Adrenal gland (tissue), 9 donors: ENCODE measurements at regions not wholly inside any gene's neighbourhood (a gene's known extent, or its start where the extent isn't known, plus 50 kb on each side); places are given as distances from the start of the nearest gene placed in this dataset.

Experiments
- DNase-seq, 7 donors: peaks; one replicate each; pipeline ENCODE4 v3.0.0-alpha.2; 2019 to 2020
- H3K27ac ChIP-seq, 5 donors: fragments of 200-600 bp; sonication (generic) in 4 of 5; 1 replicate in 3 of 5; 2 replicates in 2 of 5; pipeline versions ENCODE4 v1.5.1 to v1.8.0; 2016 to 2020; ENCODE audit warnings: mild to moderate bottlenecking in 1 of 5
- H3K27me3 ChIP-seq: fragments of 200-600 bp; 2 replicates; pipeline ENCODE4 v1.8.0; 2021
- H3K36me3 ChIP-seq, 2 donors: fragments of 200-600 bp; replicated peaks in 1 of 2; 1 replicate in 1 of 2; 2 replicates in 1 of 2; pipeline versions ENCODE4 v1.5.1 to v1.8.0; 2018 to 2022
- H3K4me1 ChIP-seq, 2 donors: fragments of 200-600 bp; replicated peaks in 1 of 2; 1 replicate in 1 of 2; 2 replicates in 1 of 2; pipeline versions ENCODE4 v1.5.1 to v1.8.0; 2018 to 2021
- H3K4me3 ChIP-seq, 4 donors: fragments of 200-600 bp; sonication (generic) in 3 of 4; one replicate each; pipeline ENCODE4 v1.5.1; 2016 to 2018
- H3K9me3 ChIP-seq, 3 donors: fragments of 200-600 bp; sonication (generic) in 1 of 3; replicated peaks in 1 of 3; 1 replicate in 2 of 3; 2 replicates in 1 of 3; pipeline versions ENCODE4 v1.5.1 to v1.8.0; 2016 to 2021
- POLR2A ChIP-seq, 2 donors: fragments of 450-650 bp; IDR thresholded peaks; one replicate each; pipeline ENCODE4 v1.6.1; 2017; ENCODE audit warnings: antibody characterized with exemption in 2 of 2, mild to moderate bottlenecking in 2 of 2, moderate library complexity in 1 of 2
- WGBS, 4 donors: extraction: QIAGEN DNeasy Blood & Tissue Kit in 2 of 4; methylation state at CpG; one replicate each; pipeline versions ENCODE4 v1.1.5 to v1.1.7; 2013 to 2017; 5-methylcytosine and 5-hydroxymethylcytosine counted together
- intact Hi-C, 2 donors: fragments of 100-400 bp; cut with DNase I; formaldehyde crosslinking; loops; one replicate each; pipeline versions ENCODE4 v1.14.1 to v1.15.0; 2022 to 2023
- TF ChIP-seq, protein P1 (sequence below), 6 experiments: fragments of 450-650 bp in 4 of 6; fragments of 200-600 bp in 2 of 6; sonication (generic) in 1 of 6; IDR thresholded peaks; 1 replicate in 5 of 6; 2 replicates in 1 of 6; pipeline versions ENCODE4 v1.5.1 to v1.8.0; 2016 to 2021; ENCODE audit warnings: antibody characterized with exemption in 6 of 6, mild to moderate bottlenecking in 2 of 6, moderate library complexity in 1 of 6
- donor health status: healthy with polysubstance abuse.
- donor health status: Bipolar disorder and iron deficiency.
- donor health status: DM: yes; HTN: yes; CAD: no.
- donor health status: DM: no; HTN: no; CAD: no.
- donor health status: DM: no; HTN: no; CAD: no.

DNA sequence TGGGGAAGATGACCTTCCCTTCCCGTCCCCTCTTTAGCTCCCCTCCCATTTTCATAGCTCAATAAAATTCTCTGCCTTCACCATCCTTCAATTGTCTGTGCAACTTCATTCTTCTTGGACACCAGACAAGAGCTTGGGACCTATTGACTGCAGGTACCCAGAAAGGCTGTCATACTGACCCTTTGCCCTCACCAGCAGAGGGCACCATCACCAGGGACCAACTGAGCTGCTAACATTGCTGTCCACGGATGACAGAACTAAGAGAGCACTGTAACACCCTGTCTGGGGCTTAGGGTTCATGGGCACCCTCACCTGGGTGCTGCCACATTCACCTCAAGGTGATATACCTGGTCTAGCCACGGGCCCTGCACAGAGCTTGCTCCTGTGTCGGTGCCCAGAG is 141.3 kb upstream of the VCX3B start:
- Histone ChIP-seq H3K27ac (no peak overlapping the region), H3K4me1 (no peaks in the 10 kb centered on the region), H3K9me3 (no peaks in the 10 kb centered on the region), H3K36me3 (no peaks in the 10 kb centered on the region), H3K27me3 (no peaks in the 10 kb centered on the region), H3K4me3 (no peak overlapping the region)
- intact Hi-C loops, result no loop called here
- no peak for DNase-seq
- TF ChIP-seq POLR2A (IDR thresholded peaks at IDR 0.05), result no peak
- TF ChIP-seq, protein P1, sequence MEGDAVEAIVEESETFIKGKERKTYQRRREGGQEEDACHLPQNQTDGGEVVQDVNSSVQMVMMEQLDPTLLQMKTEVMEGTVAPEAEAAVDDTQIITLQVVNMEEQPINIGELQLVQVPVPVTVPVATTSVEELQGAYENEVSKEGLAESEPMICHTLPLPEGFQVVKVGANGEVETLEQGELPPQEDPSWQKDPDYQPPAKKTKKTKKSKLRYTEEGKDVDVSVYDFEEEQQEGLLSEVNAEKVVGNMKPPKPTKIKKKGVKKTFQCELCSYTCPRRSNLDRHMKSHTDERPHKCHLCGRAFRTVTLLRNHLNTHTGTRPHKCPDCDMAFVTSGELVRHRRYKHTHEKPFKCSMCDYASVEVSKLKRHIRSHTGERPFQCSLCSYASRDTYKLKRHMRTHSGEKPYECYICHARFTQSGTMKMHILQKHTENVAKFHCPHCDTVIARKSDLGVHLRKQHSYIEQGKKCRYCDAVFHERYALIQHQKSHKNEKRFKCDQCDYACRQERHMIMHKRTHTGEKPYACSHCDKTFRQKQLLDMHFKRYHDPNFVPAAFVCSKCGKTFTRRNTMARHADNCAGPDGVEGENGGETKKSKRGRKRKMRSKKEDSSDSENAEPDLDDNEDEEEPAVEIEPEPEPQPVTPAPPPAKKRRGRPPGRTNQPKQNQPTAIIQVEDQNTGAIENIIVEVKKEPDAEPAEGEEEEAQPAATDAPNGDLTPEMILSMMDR (IDR thresholded peaks at IDR 0.05), result no peak
- 80 to 92% (median 83%) methylated on average over 1 to 4 of the region's 4 CpGs for WGBS, 4 donors

DNA sequence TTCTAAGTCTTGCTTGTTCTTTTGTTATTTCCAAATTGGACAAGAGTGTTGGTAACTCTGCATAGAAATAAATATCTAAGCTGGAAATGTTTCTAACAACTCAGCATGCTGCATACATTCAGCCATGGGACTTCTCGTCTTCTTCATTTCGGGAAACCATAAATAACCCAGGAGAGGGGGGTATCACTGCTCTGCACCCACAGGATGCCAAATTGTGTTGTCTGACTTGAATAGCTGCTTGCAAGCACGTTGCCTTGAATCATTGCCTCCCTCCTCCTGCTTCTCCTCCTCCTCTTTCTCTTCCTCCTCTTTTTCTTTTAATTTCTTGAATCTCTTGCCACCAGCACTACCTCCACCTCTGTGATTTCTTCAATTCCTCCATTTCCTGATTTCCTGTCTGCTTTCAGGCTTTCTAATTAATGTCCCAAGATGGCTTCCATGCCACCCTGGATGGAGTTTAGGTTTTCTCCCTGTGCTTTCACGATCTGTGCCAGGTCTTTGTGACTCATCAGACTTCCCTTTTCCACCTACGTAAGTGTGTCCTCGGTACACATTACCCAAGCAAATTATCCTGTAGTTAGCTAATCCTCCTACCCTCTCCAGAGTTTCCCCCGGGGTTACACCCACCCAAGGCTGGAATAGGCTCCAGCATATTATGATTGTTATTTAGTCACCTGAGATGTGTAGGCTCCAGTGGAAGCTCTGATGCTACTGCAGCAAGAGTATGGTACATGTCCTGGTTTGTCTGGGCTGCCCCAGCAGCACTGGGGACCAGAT is 122.6 kb upstream of the VCX3B start:
- no peak overlapping the region for H3K27ac ChIP-seq
- no peaks in the 10 kb centered on the region for H3K9me3 ChIP-seq
- H3K4me3 ChIP-seq, result no peak overlapping the region
- 44 to 71% (median 56%) methylated on average over 6 to 7 of the region's 7 CpGs for WGBS, 4 donors
- no peaks in the 10 kb centered on the region for H3K4me1 ChIP-seq
- intact Hi-C loops, result no loop called here
- TF ChIP-seq, protein P1 (IDR thresholded peaks at IDR 0.05), result no peak
- no peak for TF ChIP-seq POLR2A (IDR thresholded peaks at IDR 0.05)
- no peaks in the 10 kb centered on the region for H3K36me3 ChIP-seq
- H3K27me3 ChIP-seq, result no peaks in the 10 kb centered on the region
- no peak for DNase-seq

DNA sequence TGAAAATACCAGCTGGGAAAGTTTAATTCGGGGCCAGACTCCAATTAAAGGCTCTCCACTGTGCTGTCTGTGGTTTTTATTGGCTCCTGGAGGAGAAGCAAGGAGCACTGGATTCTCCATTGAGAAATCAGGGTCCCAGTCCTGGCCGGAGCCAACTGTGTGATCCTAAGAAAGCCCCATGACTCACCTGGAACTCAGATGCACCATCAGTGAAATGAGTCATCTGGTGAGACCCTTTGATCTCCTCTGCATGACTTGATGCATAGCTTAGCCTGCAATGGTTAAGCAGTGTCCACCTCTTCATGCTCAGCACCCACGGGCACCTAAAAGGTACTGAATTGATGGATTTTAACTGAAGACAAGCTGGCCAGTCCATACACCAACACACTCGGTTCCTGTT is 119.2 kb upstream of the VCX3B start:
- DNase-seq, result no peak
- Histone ChIP-seq H3K36me3 (no peaks in the 10 kb centered on the region), H3K4me3 (no peak overlapping the region), H3K9me3 (no peaks in the 10 kb centered on the region), H3K4me1 (no peaks in the 10 kb centered on the region), H3K27ac (no peak overlapping the region), H3K27me3 (no peaks in the 10 kb centered on the region)
- 61 to 88% (median 82%) methylated on average over 2 to 4 of the region's 4 CpGs for WGBS, 4 donors
- no peak for TF ChIP-seq POLR2A (IDR thresholded peaks at IDR 0.05)
- intact Hi-C loops, result no loop called here

DNA sequence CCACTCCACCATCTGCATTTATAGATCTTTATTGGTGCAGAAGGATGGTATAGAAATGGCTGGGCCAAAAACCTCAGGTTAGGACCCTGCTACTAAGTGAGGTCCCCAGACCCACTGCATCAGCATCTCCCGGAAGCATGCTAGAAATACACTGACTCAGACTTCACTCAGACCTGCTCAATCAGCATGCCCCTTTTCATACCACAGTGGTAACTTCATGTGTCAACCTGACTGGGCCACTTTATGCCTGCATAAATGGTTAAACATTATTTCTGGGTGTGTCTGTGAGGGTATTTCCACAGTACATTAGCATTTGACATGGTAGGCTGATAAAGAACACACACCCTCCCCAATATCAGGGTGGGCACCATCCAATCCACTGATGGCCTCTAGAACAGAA is 118.6 kb upstream of the VCX3B start:
- H3K4me1 ChIP-seq, result no peaks in the 10 kb centered on the region
- 88 to 100% (median 92%) methylated on average over 1 of the region's 1 CpG; no CpG with 5 or more reads in 1 of the 4 donors for WGBS, 4 donors
- intact Hi-C loops, result no loop called here

More for the DNA sequence above, 118.6 kb upstream of the VCX3B start:
- Histone ChIP-seq H3K27ac (no peak overlapping the region), H3K27me3 (no peaks in the 10 kb centered on the region), H3K4me3 (no peak overlapping the region), H3K36me3 (no peaks in the 10 kb centered on the region), H3K9me3 (no peaks in the 10 kb centered on the region)
- no peak for DNase-seq
- TF ChIP-seq POLR2A (IDR thresholded peaks at IDR 0.05), result no peak
- TF ChIP-seq, protein P1 (IDR thresholded peaks at IDR 0.05), result no peak
